IPS-NIHi7 (cell line): ENCODE measurements at regions not wholly inside any gene's neighbourhood (a gene's known extent, or its start where the extent isn't known, plus 50 kb on each side); places are given as distances from the start of the nearest gene placed in this dataset.

Experiments
- DNase-seq: peaks from one replicate; pipeline ENCODE4 v3.0.0; 2012; ENCODE audit warnings: mixed read lengths; ENCODE audit errors: extremely low spot score

DNA sequence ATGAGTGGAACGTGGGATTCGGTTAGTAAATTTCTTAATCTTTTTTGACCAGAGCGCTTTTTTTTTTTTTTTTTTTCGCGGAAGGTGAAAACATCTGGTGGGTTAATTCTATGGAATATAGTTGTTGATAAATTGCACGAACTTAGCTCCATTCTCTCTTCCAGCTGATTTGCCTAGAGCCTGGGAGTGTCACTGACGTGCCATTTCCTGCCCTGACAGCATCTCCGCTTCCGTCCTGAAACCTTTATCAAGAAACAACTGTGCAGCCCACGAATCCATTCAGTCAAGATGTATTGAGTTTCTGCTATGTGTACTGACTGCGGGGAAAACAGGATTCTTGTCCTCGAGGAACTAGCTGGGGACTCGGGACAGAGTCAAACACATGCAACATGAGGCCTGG is 59.5 kb upstream of the TGM3 start:
- no peak for DNase-seq

DNA sequence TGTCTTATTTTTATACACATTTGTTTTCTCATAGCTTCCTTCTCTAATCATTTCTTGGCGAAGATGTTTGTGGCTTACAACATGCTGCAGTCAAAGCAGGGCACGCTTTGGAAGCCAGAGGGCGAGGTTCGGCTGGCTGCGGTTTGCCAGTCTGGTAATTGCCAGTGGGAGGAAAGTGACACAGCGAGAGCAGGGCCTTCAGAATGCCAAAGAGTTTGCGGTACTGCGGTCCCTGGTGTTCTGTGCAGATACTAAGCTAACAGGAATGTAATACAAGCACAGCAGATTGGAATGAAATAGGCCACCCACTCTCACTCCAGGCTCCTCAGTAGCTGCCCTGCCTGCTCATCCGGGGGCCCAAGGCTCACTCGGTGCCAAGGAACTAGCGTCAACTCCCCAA is 58.7 kb upstream of the TGM3 start:
- no peak for DNase-seq

DNA sequence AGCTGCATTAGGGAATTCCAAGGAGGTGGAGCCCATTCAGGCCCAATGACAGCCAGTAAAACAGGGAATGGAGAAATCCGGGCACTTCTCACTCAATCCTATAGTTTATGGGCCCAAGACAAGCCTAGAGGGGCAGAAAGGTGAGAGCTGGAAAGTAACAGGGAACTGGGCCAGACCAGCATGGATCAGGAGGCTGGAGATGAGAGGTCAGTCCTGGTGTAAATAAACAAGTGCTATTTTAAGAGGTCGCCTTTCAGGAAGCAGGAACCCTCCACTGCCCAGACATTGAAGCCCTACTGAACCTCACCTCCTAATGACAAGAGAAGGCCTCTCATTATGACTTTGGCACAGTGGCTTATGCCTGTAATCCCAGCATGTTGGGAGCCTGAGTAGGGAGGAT is 57.2 kb upstream of the TGM3 start:
- no peak for DNase-seq

DNA sequence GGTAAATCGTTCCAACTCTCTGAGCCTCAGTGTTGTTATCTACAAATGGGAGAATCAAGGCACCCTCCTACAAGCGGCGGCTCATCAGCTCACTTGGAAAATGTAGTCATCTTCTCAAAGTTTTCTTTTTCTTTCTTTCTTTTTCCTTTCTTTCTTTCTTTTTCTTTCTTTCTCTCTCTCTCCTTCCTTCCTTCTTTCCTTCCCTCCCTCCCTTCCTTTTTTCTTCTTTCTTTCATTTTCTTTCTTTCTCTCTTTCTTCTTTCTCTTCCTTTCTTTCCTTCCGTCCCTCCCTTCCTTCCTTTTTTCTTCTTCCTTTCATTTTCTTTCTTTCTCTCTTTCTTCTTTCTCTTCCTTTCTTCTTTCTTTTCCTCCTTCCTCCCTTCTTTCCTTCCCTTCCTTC is 55.0 kb upstream of the TGM3 start:
- no peak for DNase-seq

DNA sequence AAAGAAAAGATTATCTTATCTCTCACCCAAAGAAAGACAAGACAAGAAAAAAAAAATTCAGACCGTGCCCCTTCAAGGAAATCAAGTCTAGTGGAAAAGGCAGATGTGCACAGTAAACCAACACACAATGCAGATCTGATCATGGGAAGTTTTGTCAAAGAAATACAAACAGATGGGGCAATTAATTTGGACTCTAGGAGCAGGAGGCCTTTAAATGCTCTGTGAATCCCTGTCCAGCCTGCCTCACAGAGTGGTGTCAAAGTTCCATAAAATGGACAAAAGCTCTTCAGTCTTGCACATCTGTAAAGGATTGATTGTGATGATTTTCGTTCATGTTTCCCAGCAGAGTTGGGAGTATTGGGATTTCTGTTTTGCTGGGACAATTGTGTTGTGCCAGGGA is 53.1 kb upstream of the TGM3 start:
- DNase-seq = no peak

DNA sequence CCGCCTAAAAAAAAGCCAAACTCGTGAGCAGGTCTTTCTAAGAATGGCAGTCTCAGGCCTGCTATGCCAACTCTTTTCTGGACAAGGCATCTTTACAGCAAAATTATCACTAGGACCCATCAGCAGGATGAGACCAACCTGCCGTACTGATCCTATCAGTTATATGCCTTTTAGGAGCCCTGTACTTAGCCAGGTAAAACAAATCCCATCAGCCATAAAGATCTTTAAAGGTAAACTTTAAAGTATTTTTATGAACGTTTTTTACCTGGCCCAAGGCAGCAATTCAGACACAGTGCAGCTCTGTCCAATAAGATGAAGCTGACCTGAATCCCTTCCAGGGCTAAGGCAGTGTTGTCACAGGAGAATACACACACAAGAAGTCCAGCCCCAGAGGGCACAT is 51.3 kb upstream of the TGM3 start:
- no peak for DNase-seq

DNA sequence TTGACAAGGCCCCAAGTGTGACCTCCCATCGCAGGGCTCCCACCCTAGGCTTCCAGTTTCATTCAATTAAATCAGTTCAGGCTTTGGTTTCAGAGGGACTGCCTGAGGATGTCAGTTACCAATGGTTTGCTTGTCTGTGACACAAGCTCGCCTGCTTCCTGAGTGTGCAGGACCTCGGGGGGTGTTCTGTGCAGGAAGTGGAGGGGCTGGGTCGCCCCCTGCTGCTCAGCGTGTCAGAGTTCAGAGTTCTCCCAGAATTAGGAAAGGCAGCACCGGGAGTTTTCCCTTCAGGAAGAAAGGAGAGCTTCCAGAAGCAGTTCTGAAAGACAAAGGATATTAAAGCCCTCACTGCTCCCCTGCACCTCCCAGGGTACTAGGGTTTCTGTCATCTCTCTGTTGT is 50.8 kb upstream of the TGM3 start:
- no peak for DNase-seq

DNA sequence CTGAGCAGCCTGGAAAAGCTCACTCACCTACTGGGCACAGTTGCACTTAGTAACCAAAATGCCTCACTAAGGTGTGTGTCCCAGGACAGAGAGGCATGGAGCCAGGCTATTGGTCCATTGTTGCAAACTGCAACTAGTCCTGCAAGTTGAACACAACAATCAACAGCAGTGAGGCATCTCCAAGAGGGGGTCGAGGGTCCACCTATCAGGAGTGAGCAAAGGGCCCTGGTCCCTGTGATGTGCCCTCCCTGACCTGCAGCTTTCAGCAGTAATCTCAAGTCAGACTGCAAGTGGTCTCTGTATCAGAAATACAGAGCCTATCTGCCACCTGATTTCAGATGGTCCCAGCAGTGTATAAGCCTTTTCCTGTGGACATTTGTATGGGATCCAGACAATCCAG is 50.2 kb upstream of the TGM3 start:
- no peak for DNase-seq
